Gastroesophageal sphincter (tissue), 4 donors: ENCODE measurements at regions not wholly inside any gene's neighbourhood (a gene's known extent, or its start where the extent isn't known, plus 50 kb on each side); places are given as distances from the start of the nearest gene placed in this dataset.

ENCODE experiments used
- ATAC-seq: fragments of 150-250 bp; one replicate; pipeline ENCODE4 v1.9.1; 2016; ENCODE audit warnings: mild to moderate bottlenecking, moderate library complexity
- H3K27ac ChIP-seq, 4 donors: fragments of 200-600 bp; sonication (generic) in 3 of 4; 1 replicate in 3 of 4; 2 replicates in 1 of 4; pipeline ENCODE4 v1.5.1; 2016 to 2019
- H3K27me3 ChIP-seq: fragments of 200-600 bp; sonication (generic); one replicate; pipeline ENCODE4 v1.5.1; 2019
- H3K36me3 ChIP-seq, 2 donors: fragments of 200-600 bp; sonication (generic); one replicate each; pipeline ENCODE4 v1.5.1; 2019; ENCODE audit warnings: control low read depth in 1 of 2
- H3K4me1 ChIP-seq, 3 donors: fragments of 200-600 bp; sonication (generic); 1 replicate in 2 of 3; 2 replicates in 1 of 3; pipeline ENCODE4 v1.5.1; 2016 to 2019; ENCODE audit warnings: control low read depth in 2 of 3
- H3K4me3 ChIP-seq, 2 donors: fragments of 200-600 bp; sonication (generic); one replicate each; pipeline ENCODE4 v1.5.1; 2019; ENCODE audit warnings: mild to moderate bottlenecking in 1 of 2, moderate library complexity in 1 of 2
- H3K9me3 ChIP-seq, 3 donors: fragments of 200-600 bp; sonication (generic); one replicate each; pipeline ENCODE4 v1.5.1; 2017 to 2019; ENCODE audit warnings: control low read depth in 2 of 3
- CTCF ChIP-seq, 4 experiments: fragments of 200-600 bp in 2 of 4; fragments of 450-650 bp in 2 of 4; sonication (generic) in 1 of 4; IDR thresholded peaks; one replicate each; pipeline ENCODE4 v1.5.1; 2017 to 2019; ENCODE audit warnings: antibody characterized with exemption in 4 of 4, mild to moderate bottlenecking in 2 of 4, moderate library complexity in 2 of 4
- EP300 ChIP-seq: sonication (generic); formaldehyde crosslinking; IDR thresholded peaks from one replicate; pipeline ENCODE4 v1.6.1; 2017; ENCODE audit warnings: antibody characterized with exemption, mild to moderate bottlenecking
- POLR2A ChIP-seq, 2 donors: fragments of 450-650 bp; IDR thresholded peaks; one replicate each; pipeline ENCODE4 v1.6.1; 2017; ENCODE audit warnings: antibody characterized with exemption in 2 of 2, mild to moderate bottlenecking in 2 of 2, moderate library complexity in 1 of 2
- POLR2AphosphoS5 ChIP-seq: sonication (generic); formaldehyde crosslinking; IDR thresholded peaks from one replicate; pipeline ENCODE4 v1.6.1; 2017; ENCODE audit warnings: antibody characterized with exemption
- WGBS, 2 donors: methylation state at CpG; one replicate each; pipeline ENCODE4 v1.1.5; 2018; ENCODE audit warnings: low coverage in 1 of 2; 5-methylcytosine and 5-hydroxymethylcytosine counted together

DNA sequence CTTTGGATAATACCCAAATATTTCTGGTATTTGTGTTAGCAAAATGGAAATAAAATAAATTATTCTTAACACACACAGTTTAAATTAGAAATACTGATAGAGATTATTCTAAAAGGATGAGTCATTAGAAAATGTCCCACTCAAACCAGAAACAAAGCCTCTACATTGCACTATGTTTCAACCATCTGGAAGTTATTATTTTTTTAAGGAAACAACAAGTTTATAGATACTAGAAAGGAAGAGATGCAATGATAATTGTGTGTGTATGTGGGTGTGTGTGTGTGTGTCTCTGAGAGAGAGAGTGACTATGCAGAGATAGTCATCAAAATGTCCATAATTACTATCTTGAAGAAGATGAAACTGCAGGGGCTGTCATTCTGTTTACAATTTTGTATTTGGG lies 1340.5 kb downstream of the ROBO1 start:
- Histone ChIP-seq H3K4me3 (no peak overlapping the region), H3K27me3 (no peaks in the 10 kb centered on the region), H3K36me3 (no peaks in the 10 kb centered on the region), H3K27ac (no peak overlapping the region), H3K4me1 (no peaks in the 10 kb centered on the region), H3K9me3 (peaks cover 0 to 7% (median 0%) of the 10 kb centered on the region in 3 donors)
- no peak for ATAC-seq
- no peak for TF ChIP-seq CTCF (IDR thresholded peaks at IDR 0.05)
- TF ChIP-seq POLR2A (IDR thresholded peaks at IDR 0.05), result no peak
- TF ChIP-seq POLR2AphosphoS5, result no peak
- TF ChIP-seq EP300, result no peak

GRCh38 chr3:78430741-78431140 lies 1337.1 kb downstream of the ROBO1 start:
- no peak overlapping the region for H3K4me3 ChIP-seq
- 71 to 100% methylated on average over 1 of the region's 1 CpG for WGBS, 2 donors
- no peak for ATAC-seq
- no peaks in the 10 kb centered on the region for H3K27me3 ChIP-seq
- TF ChIP-seq CTCF (IDR thresholded peaks at IDR 0.05), result no peak
- no peaks in the 10 kb centered on the region for H3K36me3 ChIP-seq
- no peaks in the 10 kb centered on the region for H3K4me1 ChIP-seq
- peaks cover 0 to 7% (median 0%) of the 10 kb centered on the region in 3 donors for H3K9me3 ChIP-seq
- H3K27ac ChIP-seq, result no peak overlapping the region

DNA sequence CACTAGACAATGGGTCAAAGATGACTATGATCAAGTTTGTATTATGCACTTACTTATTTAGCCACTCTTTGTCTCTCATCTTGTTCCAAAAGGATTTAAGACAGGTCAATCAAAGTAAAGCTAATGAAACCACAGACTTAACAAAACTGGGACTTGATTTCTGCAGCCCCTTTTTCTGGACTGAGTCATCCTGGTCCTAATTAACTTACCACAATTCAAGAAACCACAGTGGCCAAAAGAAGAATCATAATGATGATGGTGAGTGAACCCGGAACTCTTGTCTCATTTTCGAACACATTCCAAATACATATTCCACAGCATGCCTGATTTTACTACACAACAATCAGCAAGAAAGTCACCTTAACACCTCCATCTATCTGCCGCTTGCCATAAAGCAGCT lies 1333.0 kb downstream of the ROBO1 start:
- no peak overlapping the region for H3K4me3 ChIP-seq
- no peak for TF ChIP-seq EP300
- TF ChIP-seq POLR2AphosphoS5, result no peak
- TF ChIP-seq CTCF (IDR thresholded peaks at IDR 0.05), result no peak
- no peak for TF ChIP-seq POLR2A (IDR thresholded peaks at IDR 0.05)
- peaks cover 0 to 5% (median 0%) of the 10 kb centered on the region in 3 donors for H3K9me3 ChIP-seq
- ATAC-seq, result no peak
- WGBS, 2 donors, result 90 to 95% methylated on average over 3 of the region's 3 CpGs
- no peaks in the 10 kb centered on the region for H3K36me3 ChIP-seq
- H3K27ac ChIP-seq, result no peak overlapping the region
- H3K4me1 ChIP-seq, result no peaks in the 10 kb centered on the region
- no peaks in the 10 kb centered on the region for H3K27me3 ChIP-seq

GRCh38 chr3:78455166-78455565 lies 1312.6 kb downstream of the ROBO1 start:
- Histone ChIP-seq H3K4me3 (no peak overlapping the region), H3K36me3 (no peaks in the 10 kb centered on the region), H3K4me1 (no peaks in the 10 kb centered on the region), H3K27ac (no peak overlapping the region), H3K9me3 (no peaks in the 10 kb centered on the region), H3K27me3 (no peaks in the 10 kb centered on the region)
- ATAC-seq, result no peak
- WGBS, 2 donors, result 17 to 33% methylated on average over 1 of the region's 1 CpG
- TF ChIP-seq POLR2AphosphoS5, result no peak
- TF ChIP-seq CTCF (IDR thresholded peaks at IDR 0.05), result no peak
- no peak for TF ChIP-seq POLR2A (IDR thresholded peaks at IDR 0.05)
- TF ChIP-seq EP300, result no peak

- H3K4me3 ChIP-seq, result no peak overlapping the region
- H3K9me3 ChIP-seq, result no peaks in the 10 kb centered on the region
- H3K4me1 ChIP-seq, result no peaks in the 10 kb centered on the region
- H3K27me3 ChIP-seq, result no peaks in the 10 kb centered on the region
- 18% methylated on average over 2 of the region's 2 CpGs; no CpG with 5 or more reads in 1 of the 2 donors for WGBS, 2 donors
- no peak overlapping the region for H3K27ac ChIP-seq
- H3K36me3 ChIP-seq, result no peaks in the 10 kb centered on the region
- TF ChIP-seq CTCF (IDR thresholded peaks at IDR 0.05) (no peak), POLR2AphosphoS5 (no peak), EP300 (no peak), POLR2A (IDR thresholded peaks at IDR 0.05) (no peak)
- ATAC-seq, result no peak
Measured at GRCh38 chr3:78455712-78456433, 1311.9 kb downstream of the ROBO1 start.
